Muscle of leg (tissue), 3 donors: ENCODE measurements at regions not wholly inside any gene's neighbourhood (a gene's known extent, or its start where the extent isn't known, plus 50 kb on each side); places are given as distances from the start of the nearest gene placed in this dataset.

Experiments
- DNase-seq: peaks from one replicate; pipeline ENCODE4 v3.0.0; 2013
- H3K27ac ChIP-seq: one replicate; pipeline ENCODE4 v1.5.1; 2013; ENCODE audit warnings: mild to moderate bottlenecking, low read length, control low read depth
- H3K27me3 ChIP-seq: one replicate; pipeline ENCODE4 v1.6.1; 2013; ENCODE audit warnings: low read length; ENCODE audit not compliant: control insufficient read depth, insufficient read depth
- H3K36me3 ChIP-seq: one replicate; pipeline ENCODE4 v1.6.1; 2013; ENCODE audit warnings: low read length; ENCODE audit not compliant: control insufficient read depth, insufficient read depth
- H3K4me1 ChIP-seq: one replicate; pipeline ENCODE4 v1.6.1; 2013; ENCODE audit warnings: low read length; ENCODE audit not compliant: control insufficient read depth, insufficient read depth
- H3K4me3 ChIP-seq: one replicate; pipeline ENCODE4 v1.5.1; 2013; ENCODE audit warnings: low read length, control low read depth
- H3K9me3 ChIP-seq: replicated peaks from 2 replicates; pipeline ENCODE4 v1.6.1; 2013; ENCODE audit warnings: low read depth, low read length; ENCODE audit not compliant: control insufficient read depth
- WGBS: methylation state at CpG from one replicate; pipeline ENCODE4 v1.1.5; 2013; ENCODE audit warnings: missing lambda C conversion rate; ENCODE audit not compliant: insufficient coverage; 5-methylcytosine and 5-hydroxymethylcytosine counted together

DNA sequence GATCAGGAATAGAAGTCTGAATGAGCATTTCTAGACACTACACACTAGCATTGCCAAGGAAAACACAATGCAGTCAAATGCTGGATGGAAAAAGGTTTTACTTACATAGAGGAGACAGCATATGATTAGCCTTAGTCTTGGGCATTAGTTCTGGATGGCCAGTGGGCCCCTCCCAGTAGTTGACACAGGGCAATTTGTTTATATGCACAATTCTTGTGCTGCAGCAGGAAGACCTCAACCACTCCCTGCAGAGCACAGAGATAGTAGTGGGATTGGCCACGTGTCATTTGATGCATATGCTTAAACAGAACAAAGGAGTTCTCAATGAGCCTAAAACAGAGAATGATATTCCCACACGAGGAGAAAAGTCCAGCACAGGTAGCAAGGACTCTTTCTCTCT is 1496.2 kb upstream of the CDH6 start:
- no peak overlapping the region for H3K4me3 ChIP-seq
- no peak overlapping the region for H3K27ac ChIP-seq
- DNase-seq = no peak
- no peaks in the 10 kb centered on the region for H3K36me3 ChIP-seq
- H3K27me3 ChIP-seq = no peaks in the 10 kb centered on the region
- H3K9me3 ChIP-seq = no peaks in the 10 kb centered on the region
- WGBS = 33% methylated on average over 1 of the region's 2 CpGs
- H3K4me1 ChIP-seq = no peaks in the 10 kb centered on the region

DNA sequence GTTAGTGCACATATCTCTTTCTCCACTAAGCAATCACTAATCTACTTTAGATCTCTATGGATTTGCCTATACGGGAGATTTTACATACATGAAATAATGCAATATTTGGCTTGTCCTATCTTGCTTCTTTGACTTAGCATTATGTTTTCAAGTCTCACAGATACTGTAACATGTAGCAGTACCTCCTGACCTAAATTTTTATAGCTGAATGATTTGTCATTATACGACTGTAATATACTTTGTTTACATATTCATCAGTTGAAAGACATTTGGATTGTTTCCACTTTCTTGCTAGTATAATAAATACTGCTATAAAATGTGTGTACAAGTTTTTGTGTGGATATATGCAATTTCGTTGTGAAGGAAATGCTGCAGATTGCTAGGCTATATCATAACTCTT is 1520.8 kb upstream of the CDH6 start:
- no peak for DNase-seq
- H3K27ac ChIP-seq = no peak overlapping the region
- no peaks in the 10 kb centered on the region for H3K4me1 ChIP-seq
- WGBS = no CpG with 5 or more reads among the region's 3 CpGs
- H3K4me3 ChIP-seq = no peak overlapping the region
- H3K36me3 ChIP-seq = no peaks in the 10 kb centered on the region
- H3K9me3 ChIP-seq = no peaks in the 10 kb centered on the region
- no peaks in the 10 kb centered on the region for H3K27me3 ChIP-seq

DNA sequence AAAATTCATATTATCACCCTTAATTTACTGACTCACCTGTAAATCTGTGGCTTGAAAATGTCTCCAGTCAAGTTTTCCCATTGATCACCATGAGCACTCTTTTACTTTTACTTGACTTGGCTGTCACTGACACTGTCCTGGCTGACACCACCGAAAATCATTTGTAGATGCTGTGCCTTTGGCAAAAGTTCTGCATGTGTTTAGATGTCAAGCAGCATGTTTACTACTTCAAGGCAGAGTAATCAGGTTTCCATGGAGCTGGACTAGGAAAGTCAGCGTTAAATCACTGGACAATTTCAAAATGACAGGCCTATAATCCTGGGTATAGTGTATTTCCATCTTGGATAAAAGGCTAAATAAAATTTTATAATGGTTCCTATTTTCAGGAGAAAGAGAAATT is 1530.6 kb upstream of the CDH6 start:
- H3K9me3 ChIP-seq = peaks cover 3% of the 10 kb centered on the region
- no peaks in the 10 kb centered on the region for H3K36me3 ChIP-seq
- H3K4me3 ChIP-seq = no peak overlapping the region
- no CpG with 5 or more reads among the region's 2 CpGs for WGBS
- no peak for DNase-seq
- H3K4me1 ChIP-seq = no peaks in the 10 kb centered on the region
- no peak overlapping the region for H3K27ac ChIP-seq
- no peaks in the 10 kb centered on the region for H3K27me3 ChIP-seq

DNA sequence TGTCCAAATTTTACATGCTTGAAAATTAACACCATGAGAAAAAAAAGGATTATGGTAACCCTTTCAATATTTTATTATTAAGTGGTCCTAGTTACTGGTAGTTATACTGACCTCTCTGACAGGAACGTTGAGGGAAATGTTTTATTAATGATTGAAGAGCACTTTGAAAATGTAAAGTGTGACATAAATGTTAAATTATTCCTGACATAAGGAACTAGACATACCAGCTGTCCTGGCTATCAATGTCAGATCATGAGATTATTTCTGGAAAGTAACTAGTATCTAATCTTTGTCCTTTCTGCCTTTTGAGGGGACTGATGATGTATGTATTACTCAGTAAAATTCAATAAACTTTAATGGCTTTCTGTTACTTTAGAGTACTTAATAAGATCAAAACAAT is 1538.5 kb upstream of the CDH6 start:
- DNase-seq = no peak
- no peaks in the 10 kb centered on the region for H3K36me3 ChIP-seq
- no CpG with 5 or more reads among the region's 1 CpG for WGBS
- H3K27me3 ChIP-seq = no peaks in the 10 kb centered on the region
- no peak overlapping the region for H3K27ac ChIP-seq
- no peak overlapping the region for H3K4me3 ChIP-seq
- H3K9me3 ChIP-seq = no peaks in the 10 kb centered on the region
- no peaks in the 10 kb centered on the region for H3K4me1 ChIP-seq

DNA sequence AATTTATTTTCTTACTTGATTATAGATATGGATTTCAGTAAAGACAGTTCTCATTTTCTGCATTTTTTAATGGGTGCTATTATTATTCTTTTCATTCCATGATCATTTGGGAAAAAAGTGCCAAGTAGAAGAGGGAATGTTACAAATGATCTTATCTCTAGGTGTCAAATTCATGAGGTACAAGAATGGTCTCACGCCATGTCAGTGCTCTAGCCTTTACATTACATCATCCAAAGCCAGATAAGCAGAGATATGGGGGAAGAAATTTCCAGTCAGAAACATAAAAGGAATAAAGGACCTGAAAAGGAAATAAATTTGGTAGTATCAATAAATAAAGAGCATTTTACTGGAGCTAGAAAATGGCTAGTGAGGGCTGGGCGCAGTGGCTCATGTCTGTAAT is 1544.2 kb upstream of the CDH6 start:
- H3K4me3 ChIP-seq = no peak overlapping the region
- H3K4me1 ChIP-seq = no peaks in the 10 kb centered on the region
- DNase-seq = no peak
- no peaks in the 10 kb centered on the region for H3K9me3 ChIP-seq
- no peak overlapping the region for H3K27ac ChIP-seq
- 100% methylated on average over 1 of the region's 2 CpGs for WGBS
- H3K27me3 ChIP-seq = no peaks in the 10 kb centered on the region
- no peaks in the 10 kb centered on the region for H3K36me3 ChIP-seq

DNA sequence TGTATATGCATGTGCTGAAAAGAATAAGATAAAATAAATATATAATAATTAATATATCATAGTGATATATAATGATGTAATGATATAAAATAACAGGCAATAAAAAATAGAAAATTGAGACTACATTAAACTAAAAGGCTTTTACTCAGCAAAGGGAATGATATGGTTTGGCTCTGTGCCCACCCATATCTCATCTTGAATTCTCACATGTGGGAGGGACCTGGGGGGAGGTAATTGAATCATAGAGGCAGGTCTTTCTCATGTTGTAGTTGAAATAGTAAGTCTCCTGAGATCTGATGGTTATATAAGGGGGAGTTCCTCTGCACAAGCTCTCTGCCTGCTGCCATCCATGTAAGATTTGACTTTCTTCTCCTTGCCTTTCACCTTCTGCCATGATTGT is 1550.9 kb upstream of the CDH6 start:
- H3K27me3 ChIP-seq = no peaks in the 10 kb centered on the region
- H3K36me3 ChIP-seq = no peaks in the 10 kb centered on the region
- DNase-seq = no peak
- H3K4me1 ChIP-seq = no peaks in the 10 kb centered on the region
- no peaks in the 10 kb centered on the region for H3K9me3 ChIP-seq
- no peak overlapping the region for H3K27ac ChIP-seq
- H3K4me3 ChIP-seq = no peak overlapping the region

DNA sequence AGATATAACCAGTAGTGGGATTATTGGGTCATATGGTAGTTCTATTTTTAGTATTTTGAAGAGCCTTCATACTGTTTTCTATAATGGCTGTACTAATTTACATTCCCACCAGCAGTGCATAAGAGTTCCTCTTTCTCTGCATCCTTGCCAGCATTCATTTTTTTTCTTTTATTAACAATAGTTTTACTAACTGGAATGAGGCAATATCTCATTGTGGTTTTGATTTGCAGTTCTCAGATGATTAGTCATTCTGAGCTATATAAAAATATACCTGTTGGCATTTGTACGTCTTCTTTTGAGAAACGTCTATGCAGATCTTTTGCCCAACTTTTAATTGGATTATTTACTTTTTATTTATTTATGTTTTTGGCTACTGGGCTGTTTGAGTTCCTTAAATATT is 1579.3 kb upstream of the CDH6 start:
- Histone ChIP-seq H3K9me3 (no peaks in the 10 kb centered on the region), H3K27ac (no peak overlapping the region), H3K36me3 (no peaks in the 10 kb centered on the region), H3K27me3 (no peaks in the 10 kb centered on the region), H3K4me3 (no peak overlapping the region), H3K4me1 (no peaks in the 10 kb centered on the region)
- WGBS = no CpG with 5 or more reads among the region's 2 CpGs
- DNase-seq = no peak

DNA sequence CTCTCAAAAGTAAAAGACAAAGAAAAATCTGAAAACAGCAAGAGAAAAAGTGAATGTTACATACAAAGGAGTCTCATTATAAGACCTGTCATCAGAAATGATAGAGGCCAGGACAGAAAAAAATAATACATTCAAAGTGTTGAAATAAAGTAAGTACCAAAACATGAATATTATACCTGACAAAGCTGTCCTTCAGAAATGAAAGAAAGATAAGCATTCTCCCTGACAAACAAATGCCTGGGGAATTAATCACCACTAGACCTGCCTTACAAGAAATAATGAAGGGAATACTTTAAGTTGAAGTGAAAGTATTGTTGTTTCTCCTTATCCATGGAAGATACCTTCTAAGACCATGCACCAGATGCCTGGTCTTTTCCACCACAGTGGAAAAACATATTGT is 1605.2 kb upstream of the CDH6 start:
- H3K27me3 ChIP-seq = no peaks in the 10 kb centered on the region
- H3K4me3 ChIP-seq = no peak overlapping the region
- no peaks in the 10 kb centered on the region for H3K4me1 ChIP-seq
- H3K27ac ChIP-seq = no peak overlapping the region
- no peak for DNase-seq
- H3K9me3 ChIP-seq = no peaks in the 10 kb centered on the region
- no peaks in the 10 kb centered on the region for H3K36me3 ChIP-seq

DNA sequence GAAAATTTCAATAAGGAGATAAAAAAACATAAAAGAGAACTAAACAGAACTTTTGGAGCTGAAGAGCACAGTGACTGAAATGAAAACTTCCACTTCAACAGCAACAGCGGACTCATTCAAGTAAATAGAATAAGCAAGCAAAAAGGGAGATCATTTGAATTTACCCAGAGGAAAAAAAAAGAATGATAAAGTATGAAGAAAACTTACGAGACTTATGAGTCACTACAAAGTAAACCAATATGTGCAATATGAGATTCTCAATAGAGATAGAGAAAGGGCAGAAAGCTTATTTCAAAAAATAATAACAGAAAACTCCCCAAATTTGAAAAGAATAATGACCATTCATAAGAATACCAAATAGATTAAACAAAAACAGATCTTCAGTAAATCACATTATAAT is 1605.7 kb upstream of the CDH6 start:
- WGBS = no CpG with 5 or more reads among the region's 2 CpGs
- H3K9me3 ChIP-seq = no peaks in the 10 kb centered on the region
- H3K36me3 ChIP-seq = no peaks in the 10 kb centered on the region
- no peaks in the 10 kb centered on the region for H3K27me3 ChIP-seq
- H3K27ac ChIP-seq = no peak overlapping the region
- no peaks in the 10 kb centered on the region for H3K4me1 ChIP-seq
- no peak overlapping the region for H3K4me3 ChIP-seq
- DNase-seq = no peak

DNA sequence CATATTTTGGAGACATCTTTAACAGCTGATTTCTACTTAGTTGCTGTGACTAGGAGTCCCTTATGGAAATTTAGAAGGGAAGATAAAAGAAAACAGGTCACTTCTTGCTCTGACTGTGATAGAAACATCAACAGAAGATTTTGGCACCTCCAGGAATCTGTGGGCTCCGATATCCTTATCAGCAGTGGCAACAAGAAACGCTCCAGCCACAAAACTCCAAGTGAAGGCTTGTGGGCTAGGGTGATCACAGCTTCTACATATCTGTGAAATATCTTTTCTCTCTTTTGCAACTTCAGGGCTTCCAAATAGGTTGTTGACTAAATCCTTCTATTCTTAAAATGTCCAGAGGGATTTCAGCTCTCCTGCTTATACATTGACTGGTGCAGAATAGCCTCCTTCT is 1625.5 kb upstream of the CDH6 start:
- Histone ChIP-seq H3K36me3 (no peaks in the 10 kb centered on the region), H3K9me3 (no peaks in the 10 kb centered on the region)

DNA sequence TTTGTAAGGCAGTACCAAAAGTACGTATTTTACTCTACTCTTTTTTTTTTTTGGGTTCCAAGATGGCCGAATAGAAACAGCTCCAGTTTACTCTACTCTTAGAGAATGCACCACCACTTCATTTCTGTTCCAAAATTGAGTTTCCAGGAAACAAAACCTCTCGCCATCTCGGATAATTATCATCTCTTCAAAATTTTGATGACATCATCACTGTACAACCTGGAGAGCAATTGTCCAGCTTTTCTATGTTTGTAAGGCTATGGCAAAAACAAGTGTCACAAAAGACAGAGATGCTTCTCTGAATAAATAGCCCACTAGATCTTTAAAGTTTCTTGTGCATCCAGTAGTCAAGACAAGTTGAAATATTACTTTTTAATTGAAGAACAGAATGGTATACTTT is 1631.9 kb upstream of the CDH6 start:
- Histone ChIP-seq H3K27me3 (no peaks in the 10 kb centered on the region), H3K36me3 (no peaks in the 10 kb centered on the region), H3K4me1 (no peaks in the 10 kb centered on the region), H3K4me3 (no peak overlapping the region), H3K27ac (no peak overlapping the region), H3K9me3 (peaks cover 2% of the 10 kb centered on the region)
- DNase-seq = no peak
- whole genome bisulfite sequencing = no CpG with 5 or more reads among the region's 4 CpGs

More for the DNA sequence above, 1625.5 kb upstream of the CDH6 start:
- H3K4me3 ChIP-seq = no peak overlapping the region
- no peak overlapping the region for H3K27ac ChIP-seq
- no peaks in the 10 kb centered on the region for H3K4me1 ChIP-seq
- WGBS = 100% methylated on average over 1 of the region's 2 CpGs
- H3K27me3 ChIP-seq = no peaks in the 10 kb centered on the region
- no peak for DNase-seq
